Fibroblast of villous mesenchyme (primary cell): ENCODE measurements at regions not wholly inside any gene's neighbourhood (a gene's known extent, or its start where the extent isn't known, plus 50 kb on each side); places are given as distances from the start of the nearest gene placed in this dataset.

ENCODE experiments used
- DNase-seq: peaks from one replicate; pipeline ENCODE4 v3.0.0-alpha.2; 2010; ENCODE audit warnings: low read depth
- H3K4me3 ChIP-seq: 2 replicates; pipeline ENCODE4 v1.5.1; 2011; ENCODE audit warnings: low read depth, mild to moderate bottlenecking, low read length
- CTCF ChIP-seq: IDR thresholded peaks from 2 replicates; pipeline ENCODE4 v1.5.1; 2012; ENCODE audit warnings: low read depth, mild to moderate bottlenecking, low read length; ENCODE audit not compliant: insufficient read depth

- TF ChIP-seq CTCF: no peak
- DNase-seq: no peak
These were observed 61.9 kb upstream of the BMP6 start for GRCh38 chr6:7664003-7664402.

GRCh38 chr6:7668936-7669335 is 57.0 kb upstream of the BMP6 start:
- DNase-seq: no peak
- TF ChIP-seq CTCF: no peak

More at GRCh38 chr6:7664003-7664402, 61.9 kb upstream of the BMP6 start:
- no peak overlapping the region for H3K4me3 ChIP-seq

GRCh38 chr6:7669742-7670141 is 56.2 kb upstream of the BMP6 start:
- no peak for DNase-seq
- TF ChIP-seq CTCF: no peak
- H3K4me3 ChIP-seq: no peak overlapping the region

More at GRCh38 chr6:7668936-7669335, 57.0 kb upstream of the BMP6 start:
- H3K4me3 ChIP-seq: no peak overlapping the region

GRCh38 chr6:7671076-7671475 is 54.8 kb upstream of the BMP6 start:
- TF ChIP-seq CTCF: no peak
- H3K4me3 ChIP-seq: no peak overlapping the region
- peak; percentile 47 for DNase-seq

GRCh38 chr6:7671581-7671980 is 54.3 kb upstream of the BMP6 start:
- no peak overlapping the region for H3K4me3 ChIP-seq
- peak; percentile 25 for DNase-seq
- no peak for TF ChIP-seq CTCF

GRCh38 chr6:7672066-7673062 is 53.5 kb upstream of the BMP6 start:
- TF ChIP-seq CTCF: no peak
- H3K4me3 ChIP-seq: no peak overlapping the region
- no peak for DNase-seq

GRCh38 chr6:7673063-7673536 is 52.8 kb upstream of the BMP6 start:
- DNase-seq: peak; percentile 53
- peak overlapping the region; percentile 37 for H3K4me3 ChIP-seq
- peak; percentile 3 for TF ChIP-seq CTCF
